ENCODE measurements at regions not wholly inside any gene's neighbourhood (a gene's known extent, or its start where the extent isn't known, plus 50 kb on each side); places are given as distances from the start of the nearest gene placed in this dataset.

DNA sequence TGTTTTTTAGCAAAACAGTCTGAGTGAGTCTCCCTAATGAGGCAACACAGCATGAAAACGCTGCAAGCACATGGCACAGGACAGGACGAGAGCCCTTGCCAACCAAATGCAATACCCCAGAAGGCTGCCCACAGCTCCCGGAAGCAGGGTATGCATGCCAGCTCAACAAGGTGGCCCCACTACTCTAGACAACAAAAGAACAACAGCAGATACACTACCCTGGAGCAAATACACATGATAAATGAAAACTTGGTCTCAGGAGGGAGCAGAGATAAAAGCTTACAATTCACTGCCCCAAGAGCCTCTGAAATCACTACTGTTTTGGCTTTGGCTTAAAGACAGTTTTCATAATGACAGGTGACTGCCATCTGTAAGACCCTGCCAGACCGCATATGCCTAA, 785.4 kb upstream of the API5 start:
- no peak for DNase-seq

DNA sequence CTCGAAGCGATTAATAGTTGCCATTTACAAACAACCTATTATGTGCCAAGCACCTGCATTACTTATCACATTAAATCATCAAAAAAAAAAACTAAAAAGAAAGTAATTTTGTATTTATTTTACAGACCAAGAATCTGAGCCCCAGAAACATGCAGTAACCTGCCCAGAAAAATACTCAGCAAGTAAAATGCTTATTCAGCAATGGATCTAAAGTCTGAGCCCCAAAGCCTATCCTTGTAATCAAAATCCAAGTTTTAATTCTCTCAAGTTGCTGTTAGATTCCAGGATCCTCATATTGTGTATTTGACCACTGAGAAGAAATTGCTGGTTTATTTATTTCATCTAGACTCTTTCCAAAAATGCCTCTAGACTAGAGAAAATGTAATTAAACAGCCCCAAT, 783.3 kb upstream of the API5 start:
- no peak for DNase-seq

DNA sequence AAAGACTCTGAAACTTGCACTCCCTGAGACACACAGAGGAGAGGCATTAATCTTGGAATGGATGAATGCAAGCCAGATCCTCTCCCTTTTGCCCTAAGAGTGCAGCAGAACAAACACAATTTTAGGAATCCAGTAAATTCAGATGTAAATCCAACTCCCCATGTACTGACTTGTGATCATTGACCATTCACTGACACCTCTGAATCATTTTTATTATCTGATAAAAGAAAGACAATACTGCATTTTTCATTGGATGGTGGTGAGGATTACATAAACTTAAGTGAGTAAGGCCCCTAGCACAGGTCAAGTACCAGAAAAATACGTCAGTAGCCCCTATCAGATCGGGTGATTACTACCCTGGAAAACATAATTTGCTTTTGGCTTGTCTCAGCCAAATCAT, 782.9 kb upstream of the API5 start:
- DNase-seq: no peak

DNA sequence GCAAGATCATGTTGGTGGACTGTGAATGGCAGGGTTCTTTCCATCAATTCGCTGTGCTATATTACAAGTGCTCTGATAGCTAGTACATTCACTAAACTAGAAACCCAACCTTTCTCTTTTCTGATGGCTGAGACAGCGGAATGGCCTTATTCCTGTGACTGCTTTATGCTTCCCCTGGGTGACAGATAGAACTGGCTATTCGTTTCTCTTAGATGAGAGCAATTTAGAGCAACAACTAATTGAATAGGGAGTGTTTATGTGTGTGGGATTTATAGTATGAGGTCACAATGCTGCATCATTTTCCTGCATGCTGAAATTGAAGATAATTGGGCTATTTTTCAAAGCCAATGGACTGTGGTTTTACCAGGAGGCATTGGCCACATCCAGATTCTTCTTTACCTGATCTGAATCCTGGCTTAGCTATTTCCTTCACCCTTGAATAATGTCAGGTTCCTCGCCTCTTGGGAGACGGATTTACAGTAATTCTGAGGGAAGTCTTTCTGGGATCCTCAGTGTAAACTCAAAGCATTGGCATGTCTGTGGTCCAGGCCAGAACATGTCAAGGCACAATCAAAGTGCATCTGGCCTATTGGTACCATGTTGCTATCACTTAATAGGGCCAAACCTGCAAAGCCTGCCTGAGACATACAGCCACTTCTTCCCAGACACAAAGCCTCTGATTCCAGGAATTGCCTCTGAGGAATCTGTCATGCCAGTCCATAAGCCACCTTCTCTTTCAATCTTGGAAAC, 775.0 kb upstream of the API5 start:
- no peak for DNase-seq

DNA sequence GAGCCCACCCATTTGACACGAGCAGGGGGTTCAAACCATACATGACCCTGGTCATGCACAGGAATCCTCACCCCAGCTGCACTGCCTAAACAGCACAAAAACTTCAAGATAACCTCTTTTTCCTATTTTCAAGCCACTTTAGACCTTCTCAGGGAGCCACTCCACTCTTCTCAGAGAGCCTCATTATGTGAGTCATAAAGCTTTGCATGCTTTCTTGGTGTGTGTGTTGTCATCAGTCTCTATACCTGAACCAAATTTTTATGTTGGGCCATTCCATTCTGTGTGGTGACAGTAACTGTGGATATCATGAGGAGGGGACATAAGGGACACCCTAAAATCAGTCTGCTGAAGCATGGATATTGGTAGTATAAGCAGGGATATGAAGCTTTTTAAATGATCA, 769.5 kb upstream of the API5 start:
- DNase-seq: no peak

DNA sequence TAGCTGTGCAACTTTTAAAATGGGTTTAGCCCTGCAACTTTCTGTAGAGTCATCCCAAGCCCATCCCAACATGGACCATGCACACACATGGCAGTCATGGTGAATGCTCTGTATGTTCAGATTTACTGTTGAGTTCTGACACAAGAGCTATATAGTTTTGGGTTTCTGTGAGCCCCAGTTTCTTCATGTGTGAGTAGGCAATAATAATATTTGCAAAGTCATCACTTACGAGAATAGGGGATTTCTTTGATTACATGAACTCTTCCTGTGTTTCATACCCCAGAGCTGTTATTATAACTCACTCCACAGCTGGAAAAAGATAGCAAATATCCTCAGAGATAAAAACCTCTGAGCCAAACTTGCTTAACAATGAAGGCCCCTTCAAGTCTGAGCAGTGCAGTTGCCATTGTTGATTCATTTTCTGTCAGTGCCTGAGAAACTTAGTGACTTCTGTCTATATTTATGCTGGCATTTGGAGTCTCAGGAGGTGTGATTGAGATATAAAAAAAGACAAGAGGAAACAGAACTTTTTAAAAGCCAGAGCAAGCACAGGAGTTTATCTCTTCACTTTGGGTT, 767.9 kb upstream of the API5 start:
- no peak for DNase-seq

DNA sequence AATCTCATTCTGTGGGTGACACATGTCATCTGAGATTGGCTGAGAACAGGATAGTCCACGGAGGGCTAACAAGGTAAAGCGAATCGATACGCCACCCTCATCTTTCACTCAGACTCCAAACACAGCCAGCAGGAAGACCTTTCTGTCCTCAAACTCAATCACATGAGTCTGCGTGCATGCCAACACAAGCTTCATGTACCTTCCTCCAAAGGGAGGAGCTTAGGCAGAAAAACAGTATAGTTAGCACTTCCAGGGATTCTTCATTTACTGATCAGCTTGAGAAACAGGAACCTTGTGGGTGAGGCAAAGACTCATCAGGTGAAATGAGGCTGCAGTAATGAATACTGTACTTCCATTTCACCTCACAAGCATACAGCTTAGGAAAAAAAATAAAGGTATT, 767.1 kb upstream of the API5 start:
- no peak for DNase-seq

DNA sequence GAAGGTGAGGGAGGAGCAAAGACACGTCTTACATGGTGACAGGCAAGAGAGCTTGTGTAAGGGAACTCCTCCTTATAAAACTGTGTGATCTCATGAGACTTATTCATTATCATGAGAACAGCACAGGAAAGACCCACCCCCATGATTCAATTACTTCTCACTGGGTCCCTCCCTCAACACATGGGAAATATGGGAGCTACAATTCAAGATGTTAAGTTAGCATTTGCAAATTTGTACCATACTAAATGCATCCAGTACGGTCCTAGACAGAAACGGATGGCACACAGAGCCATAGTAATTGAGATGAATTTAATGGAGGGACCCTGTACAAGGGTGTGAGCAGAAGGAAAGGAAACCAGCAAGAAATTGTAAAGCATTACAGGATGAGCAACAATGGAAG, 765.8 kb upstream of the API5 start:
- no peak for DNase-seq

DNA sequence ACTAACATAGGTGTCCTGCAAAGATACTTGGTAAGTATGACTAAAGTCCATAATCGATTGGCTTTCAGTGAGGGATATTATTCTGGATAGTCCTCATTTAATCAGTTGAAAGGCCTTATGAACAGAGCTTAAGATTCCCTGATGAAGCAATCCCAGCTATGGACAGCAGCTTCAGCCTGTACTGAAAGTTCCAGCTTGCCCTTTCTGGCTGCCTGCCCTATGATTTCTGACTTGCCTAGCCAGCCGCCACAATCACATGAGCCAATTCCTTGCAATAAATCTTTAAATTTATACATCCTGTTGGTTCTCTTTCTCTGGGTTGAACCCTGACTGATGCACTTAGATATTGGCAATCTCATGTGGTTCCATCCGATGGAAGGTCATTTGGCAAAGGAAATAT, 759.0 kb upstream of the API5 start:
- no peak for DNase-seq

DNA sequence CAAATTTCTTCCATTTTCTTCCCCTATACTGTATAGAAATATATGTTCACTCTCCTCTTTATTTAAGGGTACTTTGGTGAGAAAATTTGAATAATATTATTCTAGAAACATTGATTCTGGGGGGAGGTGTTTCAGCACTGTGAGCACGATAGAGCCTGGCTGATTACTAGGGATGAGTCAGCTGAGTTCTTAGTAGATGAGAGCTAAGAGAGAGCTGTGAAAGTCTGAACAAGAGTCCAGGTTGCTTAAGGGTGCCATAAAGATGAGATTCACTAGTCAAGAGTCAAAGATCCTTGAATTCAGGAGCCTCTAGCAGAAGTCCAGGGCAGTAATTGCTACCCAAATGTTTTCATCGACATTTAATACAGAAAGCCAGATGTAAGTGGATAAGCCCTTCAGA, 756.6 kb upstream of the API5 start:
- DNase-seq: no peak

DNA sequence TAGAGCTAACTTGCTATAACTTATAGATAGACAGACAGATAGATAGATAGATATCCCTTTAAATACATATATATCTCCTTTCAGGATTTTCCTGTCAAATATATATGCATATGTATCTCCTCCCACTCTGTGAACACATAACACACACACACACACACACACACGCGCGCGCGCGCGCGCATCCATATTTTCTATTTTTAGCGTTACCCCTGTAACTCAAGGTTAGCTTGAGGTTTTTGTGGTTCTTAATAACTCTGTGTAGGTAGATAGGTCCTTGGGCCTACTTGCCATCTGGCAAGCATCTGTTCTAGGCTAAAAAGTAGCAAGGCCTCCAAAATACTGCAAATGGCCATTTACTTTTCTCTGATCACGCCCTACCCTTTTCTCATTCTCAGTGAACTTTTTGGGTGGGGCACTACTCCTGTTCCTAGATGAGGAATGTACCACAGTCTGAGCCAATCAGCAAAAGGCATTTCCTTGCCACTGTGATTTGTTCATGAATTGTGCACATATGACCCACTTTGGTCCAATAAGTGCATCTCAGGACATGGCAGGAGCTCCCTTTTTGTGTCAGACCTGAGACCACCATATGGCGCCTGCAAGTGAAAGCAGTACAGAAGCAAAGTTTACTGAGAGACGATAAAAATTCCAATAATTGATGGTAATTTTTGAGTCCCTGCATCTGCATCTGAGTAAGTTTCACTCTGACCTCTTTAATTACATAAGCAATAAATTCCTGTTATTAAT, 740.5 kb upstream of the API5 start:
- DNase-seq: no peak

DNA sequence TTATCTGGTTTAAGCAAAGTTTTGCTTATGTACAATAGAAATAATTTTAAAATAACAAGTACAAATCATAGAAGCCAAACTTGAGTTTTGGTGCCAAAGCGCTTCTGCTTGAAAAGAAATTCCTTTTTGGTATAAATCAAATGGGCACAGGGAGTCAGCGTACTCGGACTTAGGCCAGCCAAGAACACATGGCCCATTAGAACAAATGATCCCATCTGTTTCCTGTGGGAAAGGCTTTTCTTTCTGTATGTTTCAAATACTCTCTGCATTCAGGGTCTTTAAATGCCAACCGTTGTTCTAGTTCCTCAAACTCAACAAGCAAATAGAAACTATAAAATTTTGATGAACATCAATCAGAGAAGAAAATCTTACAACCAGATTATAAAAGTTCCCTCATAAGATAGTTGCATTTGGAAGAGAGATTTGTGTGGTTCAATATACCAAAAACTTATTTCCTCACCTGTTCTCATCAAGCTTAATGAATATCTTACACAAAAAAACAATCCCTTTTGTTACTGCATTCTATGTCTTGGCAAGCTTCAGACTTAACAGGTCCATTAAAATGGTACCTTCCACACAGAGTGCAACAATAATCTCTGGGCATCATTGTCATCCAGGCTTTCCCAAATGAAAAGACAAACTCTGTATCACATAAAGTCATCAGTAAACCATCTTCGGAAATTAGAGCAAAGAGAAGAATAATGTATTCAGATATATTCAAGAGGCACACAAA, 739.8 kb upstream of the API5 start:
- DNase-seq: no peak

DNA sequence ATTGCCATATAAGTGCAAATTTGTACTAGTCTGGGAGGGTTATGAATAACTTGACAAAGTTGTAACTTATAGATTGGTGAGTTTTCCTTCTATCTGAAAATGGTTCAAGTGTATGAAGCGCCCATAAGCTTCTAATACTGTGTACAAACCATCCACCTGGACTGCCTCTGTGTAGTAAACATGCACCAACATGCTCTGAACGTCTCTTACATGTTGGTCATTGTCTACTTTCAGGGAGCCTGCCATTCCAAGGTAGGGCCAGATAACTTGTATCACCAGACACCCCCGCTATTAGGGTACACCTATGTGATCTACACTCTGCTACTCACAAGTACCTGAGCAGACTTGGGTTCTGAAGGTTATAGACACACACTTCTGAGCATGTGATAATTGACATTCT, 735.5 kb upstream of the API5 start:
- no peak for DNase-seq

DNA sequence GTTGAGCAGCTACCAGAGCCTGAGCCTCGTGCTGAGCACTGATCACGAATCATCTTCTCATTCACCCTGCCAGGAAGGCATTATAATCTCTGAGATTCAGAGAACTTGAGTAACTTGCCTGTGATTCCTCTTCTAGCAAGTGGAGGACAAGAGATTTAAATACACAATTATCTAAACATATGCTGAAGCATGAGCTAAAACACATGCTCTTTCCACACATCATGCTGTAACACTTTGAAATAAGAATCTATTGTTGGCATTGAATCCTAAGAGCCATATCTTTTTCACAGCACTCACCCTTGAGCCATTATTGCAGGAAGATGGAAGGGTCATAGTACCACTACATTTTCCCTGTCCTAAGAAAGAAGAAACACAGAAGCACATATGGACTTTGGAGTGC, 722.5 kb upstream of the API5 start:
- DNase-seq: no peak

DNA sequence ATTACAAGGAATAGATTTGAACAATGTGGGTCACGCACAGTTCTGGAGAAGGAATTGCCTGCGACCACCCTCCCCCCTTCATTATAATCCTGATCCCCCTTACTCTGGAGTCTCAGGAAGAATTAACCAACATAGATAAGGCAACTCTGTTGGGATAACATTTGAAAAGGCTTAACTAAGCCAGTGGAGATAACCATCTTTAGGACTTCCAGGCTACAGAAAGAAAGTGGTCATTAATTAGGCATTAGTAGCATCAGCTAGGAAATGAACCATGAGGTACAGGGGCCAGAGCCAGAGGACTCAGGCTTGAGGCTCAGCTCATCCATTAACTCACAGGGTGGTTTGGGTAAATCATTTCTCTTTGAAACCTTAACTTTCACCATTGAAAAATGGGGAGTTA, 720.0 kb upstream of the API5 start:
- DNase-seq: no peak

DNA sequence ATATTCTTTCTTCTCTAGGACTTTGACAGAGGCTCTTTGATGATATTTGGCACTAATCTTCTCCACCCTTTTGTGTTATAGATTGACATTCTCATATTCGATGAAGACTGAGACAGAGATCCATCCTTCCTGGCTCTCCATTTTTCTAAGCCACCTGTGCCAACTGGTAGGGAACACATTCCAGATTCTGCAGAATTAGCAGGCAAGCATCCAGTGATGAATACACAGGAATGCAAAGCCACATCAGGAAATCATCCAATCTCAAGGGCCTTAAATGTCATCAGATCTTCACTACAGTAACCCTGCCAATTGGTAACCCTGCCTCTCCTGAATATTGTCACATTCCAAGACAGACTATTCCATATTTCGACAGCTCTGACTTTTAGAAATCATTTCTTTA, 718.4 kb upstream of the API5 start:
- no peak for DNase-seq

DNA sequence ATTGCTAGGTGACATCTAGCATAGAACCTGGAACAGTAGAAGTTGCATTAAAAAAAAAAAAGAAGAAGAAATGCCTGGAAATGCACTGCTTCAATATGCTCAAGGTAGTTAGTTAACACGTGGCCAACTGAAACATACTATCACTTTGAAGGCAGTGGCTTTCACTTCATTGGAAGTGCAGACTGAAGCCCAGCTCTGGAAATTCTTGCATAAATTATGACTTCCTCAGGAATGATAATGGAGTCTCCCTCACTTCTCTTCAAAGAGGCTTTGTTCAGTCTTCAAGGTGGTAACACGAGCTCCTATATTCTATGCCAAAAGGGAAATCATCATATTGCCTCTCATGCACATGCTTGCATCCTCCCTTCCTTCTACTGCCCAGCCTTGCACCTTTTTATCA, 715.9 kb upstream of the API5 start:
- DNase-seq: no peak

DNA sequence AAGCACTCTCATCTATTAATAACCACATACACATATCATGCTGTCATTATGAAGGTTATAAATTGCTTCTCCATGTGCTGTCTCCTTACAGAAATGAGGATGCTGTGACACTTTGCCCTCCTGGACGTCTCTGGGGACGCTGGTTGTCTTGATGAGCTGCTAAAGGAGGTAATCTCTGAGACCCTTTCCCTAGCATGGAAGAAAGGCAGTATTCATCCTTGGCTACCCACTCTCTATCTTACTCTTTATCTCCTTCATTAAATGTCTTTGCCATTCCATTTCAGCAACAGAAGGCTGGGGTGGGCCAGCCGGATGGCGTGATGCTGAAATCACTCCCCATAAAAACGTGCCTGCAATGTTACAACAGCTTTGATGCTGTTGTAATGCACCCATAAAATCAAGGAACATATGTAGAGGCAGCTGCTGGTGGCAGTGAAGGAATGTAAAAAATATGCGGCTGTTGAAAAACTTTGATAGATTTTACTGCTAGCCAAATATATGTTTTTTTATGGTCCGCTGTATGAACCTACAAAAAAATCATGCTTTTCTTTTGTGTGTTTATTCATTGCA, 715.1 kb upstream of the API5 start:
- DNase-seq: no peak

DNA sequence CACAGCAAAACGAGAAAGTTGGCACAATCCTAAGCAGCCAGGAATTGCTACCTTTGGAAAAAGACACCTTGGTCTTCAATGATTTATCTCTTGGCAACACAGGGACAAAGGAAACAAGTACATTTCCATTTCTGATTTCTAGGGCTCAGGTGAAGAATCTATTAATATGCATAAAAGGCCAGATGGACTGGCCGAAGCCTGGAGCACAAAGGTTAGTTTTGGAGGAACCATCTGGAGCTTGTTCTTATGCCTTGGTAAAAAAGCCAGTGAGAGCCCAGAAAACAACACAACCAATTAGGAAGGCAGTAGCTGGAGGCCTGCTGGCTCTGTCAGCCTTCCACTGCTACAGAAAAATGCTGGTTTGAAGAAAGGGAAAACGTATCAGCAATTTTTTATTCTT, 713.5 kb upstream of the API5 start:
- no peak for DNase-seq

DNA sequence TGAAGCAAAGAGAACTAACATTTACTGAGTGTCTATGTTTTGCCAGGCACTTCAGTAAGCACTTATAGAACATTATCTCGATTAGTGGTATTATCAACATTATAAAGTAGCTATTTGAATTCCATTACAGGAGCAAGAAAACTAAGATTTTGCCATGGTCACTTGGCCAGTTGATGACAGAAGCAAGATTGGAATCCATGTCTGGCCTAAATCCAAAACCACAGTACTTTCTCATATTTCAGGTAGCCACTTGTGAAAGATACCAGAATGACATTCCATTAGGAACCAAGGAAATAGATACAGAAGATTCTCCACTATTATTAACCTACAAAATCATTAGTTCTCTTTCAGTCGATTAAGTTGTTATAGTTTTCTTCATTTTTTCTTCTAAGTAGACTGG, 691.0 kb upstream of the API5 start:
- no peak for DNase-seq

DNA sequence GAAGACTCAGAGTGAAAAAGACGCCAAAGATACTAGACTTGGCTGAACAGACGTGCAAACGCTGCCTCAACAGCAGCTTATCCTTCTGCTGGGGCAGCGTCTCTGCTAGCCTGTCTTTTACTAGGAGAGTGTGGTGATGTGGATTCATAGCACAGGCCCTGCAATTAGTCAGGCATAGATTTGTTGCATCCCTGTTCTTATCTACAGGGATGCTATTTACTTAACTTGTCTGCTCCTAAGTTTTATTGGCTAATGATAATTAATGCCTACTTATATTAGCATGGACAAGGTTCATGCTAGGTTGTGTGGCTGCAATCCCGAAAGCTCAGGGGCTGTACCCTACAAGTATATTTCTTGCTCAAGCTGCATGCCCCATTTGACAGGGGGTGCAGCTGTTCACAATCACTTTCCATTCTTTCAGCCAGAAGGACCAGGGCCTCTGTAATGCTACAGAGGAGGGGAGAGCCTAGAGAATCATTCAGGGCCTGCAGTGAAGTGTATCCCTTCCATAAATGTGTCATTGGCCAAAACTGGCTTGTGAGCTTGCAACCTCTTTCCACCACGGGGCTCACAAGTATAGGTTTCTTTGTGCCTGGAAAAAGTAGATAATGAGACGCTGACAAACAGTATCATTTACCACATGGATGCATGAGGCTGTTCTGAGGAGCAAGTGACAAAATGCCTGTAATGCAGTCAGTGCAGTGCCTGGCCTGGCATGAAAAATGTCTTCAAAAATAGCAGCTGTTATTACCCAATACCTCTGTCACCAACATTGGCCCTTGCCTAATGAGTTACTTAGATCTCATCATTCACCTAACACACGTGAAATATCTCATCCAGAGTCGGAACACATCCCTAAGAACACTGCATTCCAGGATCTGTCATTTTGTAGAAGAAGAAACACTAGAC, 685.8 kb upstream of the API5 start:
- no peak for DNase-seq

DNA sequence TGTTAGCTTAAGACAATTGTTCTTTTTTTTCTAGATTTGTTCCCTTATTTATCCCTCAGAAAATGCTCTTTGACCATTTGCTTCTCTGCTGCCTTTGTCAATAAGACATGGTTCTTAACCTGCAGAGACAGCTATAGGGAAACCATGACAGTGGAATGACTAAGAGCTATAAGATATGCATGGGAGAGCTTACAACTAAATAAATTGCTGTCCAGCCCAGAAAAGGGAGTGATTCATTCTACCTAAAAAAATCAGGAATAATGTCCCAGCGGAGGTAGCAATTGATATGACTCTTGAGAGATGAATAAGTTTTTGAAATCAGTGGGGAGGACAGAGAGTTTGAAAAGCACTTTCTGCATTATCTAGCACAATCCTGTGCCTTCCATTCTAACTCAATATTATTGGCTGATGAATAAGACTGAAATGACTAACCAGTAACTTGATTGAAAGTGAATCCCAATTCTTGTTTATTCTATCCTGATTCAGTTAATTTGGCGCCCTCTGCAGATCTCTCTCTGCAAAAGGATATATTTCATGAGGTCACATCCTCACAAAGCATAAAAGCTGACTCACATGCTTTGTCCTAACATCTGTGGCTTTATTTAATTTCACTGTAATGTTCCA, 680.5 kb upstream of the API5 start:
- DNase-seq: no peak

All from CD4-positive, alpha-beta T cell treated with Interleukin-21 for 1 hour (primary cell).